DND-41 (cell line): ENCODE measurements at regions not wholly inside any gene's neighbourhood (a gene's known extent, or its start where the extent isn't known, plus 50 kb on each side); places are given as distances from the start of the nearest gene placed in this dataset.

Source experiments
- ATAC-seq: fragments of 200-7000 bp; cut with Tn5 transposase; 3 replicates; pipeline ENCODE4 v1.9.1; 2021; ENCODE audit warnings: low read depth; ENCODE audit not compliant: insufficient read depth
- DNase-seq: peaks from one replicate; pipeline ENCODE4 v3.0.0-alpha.2; 2020
- H2AFZ ChIP-seq: 2 replicates; pipeline ENCODE4 v1.6.0; 2012; ENCODE audit warnings: low read depth, low read length
- H3K27ac ChIP-seq: 2 replicates; pipeline ENCODE4 v1.5.1; 2012; ENCODE audit warnings: low read length, inconsistent platforms
- H3K27me3 ChIP-seq: fragments of 200-600 bp; sonication (generic); 2 replicates; pipeline ENCODE4 v1.6.0; 2012; ENCODE audit warnings: low read length, mild to moderate bottlenecking, inconsistent platforms; ENCODE audit not compliant: insufficient read depth, poor library complexity
- H3K36me3 ChIP-seq: 2 replicates; pipeline ENCODE4 v1.5.1; 2012; ENCODE audit warnings: low read length, inconsistent platforms; ENCODE audit not compliant: insufficient read depth
- H3K4me1 ChIP-seq: 2 replicates; pipeline ENCODE4 v1.5.1; 2012; ENCODE audit warnings: mild to moderate bottlenecking, low read length; ENCODE audit not compliant: insufficient read depth
- H3K4me2 ChIP-seq: 2 replicates; pipeline ENCODE4 v1.6.0; 2012; ENCODE audit warnings: mild to moderate bottlenecking, moderate library complexity, low read length, inconsistent platforms; ENCODE audit not compliant: insufficient read depth
- H3K4me3 ChIP-seq, 2 experiments: fragments of 200-600 bp in 1 of 2; shearing (Covaris generic) in 1 of 2; 2 replicates each; pipeline ENCODE4 v1.5.1; 2012 to 2016; ENCODE audit warnings: inconsistent platforms in 2 of 2, low read length in 2 of 2, mild to moderate bottlenecking in 2 of 2, low read depth in 1 of 2, moderate library complexity in 1 of 2
- H3K79me2 ChIP-seq: 2 replicates; pipeline ENCODE4 v1.6.0; 2012; ENCODE audit warnings: low read length, inconsistent platforms; ENCODE audit not compliant: insufficient read depth
- H3K9ac ChIP-seq: 2 replicates; pipeline ENCODE4 v1.6.0; 2012; ENCODE audit warnings: low read depth, mild to moderate bottlenecking, inconsistent platforms, low read length, moderate library complexity
- H3K9me3 ChIP-seq: 2 replicates; pipeline ENCODE4 v1.5.1; 2012; ENCODE audit warnings: low read length, moderate library complexity, mild to moderate bottlenecking, inconsistent platforms; ENCODE audit not compliant: insufficient read depth, severe bottlenecking
- H4K20me1 ChIP-seq: 2 replicates; pipeline ENCODE4 v1.6.0; 2012; ENCODE audit warnings: low read length; ENCODE audit not compliant: insufficient read depth
- CTCF ChIP-seq: IDR thresholded peaks from 2 replicates; pipeline ENCODE4 v1.5.1; 2012; ENCODE audit warnings: borderline replicate concordance, low read length, moderate library complexity, mild to moderate bottlenecking; ENCODE audit not compliant: poor library complexity, severe bottlenecking; ENCODE audit errors: extremely low read depth
- EZH2 ChIP-seq: IDR thresholded peaks from 3 replicates; pipeline ENCODE4 v1.6.1; 2012; ENCODE audit warnings: borderline replicate concordance, low read depth, mild to moderate bottlenecking, moderate library complexity, low read length, inconsistent platforms; ENCODE audit not compliant: severe bottlenecking

DNA sequence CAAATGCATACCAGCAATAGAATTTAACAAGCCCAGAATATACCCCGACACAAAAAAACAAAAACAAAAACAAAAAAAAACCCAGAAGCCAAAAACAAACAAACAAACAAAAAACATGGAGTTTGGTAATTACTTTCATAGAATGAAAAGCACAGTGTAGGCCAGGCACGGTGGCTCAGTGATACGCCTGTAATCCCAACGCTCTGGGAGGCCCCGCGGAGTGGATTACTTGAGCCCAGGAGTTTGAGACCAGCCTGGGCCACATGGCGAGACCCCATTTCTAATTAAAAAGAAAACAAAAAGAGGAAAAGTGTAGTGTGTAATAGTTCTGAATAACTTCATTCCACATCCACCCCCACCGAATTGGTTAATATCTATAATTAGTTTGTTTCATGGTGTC, 1265.7 kb downstream of the NCAM2 start:
- no peak for TF ChIP-seq EZH2
- TF ChIP-seq CTCF = no peak
- ATAC-seq = no peak

GRCh38 chr21:22277341-22277740, 1279.1 kb downstream of the NCAM2 start:
- no peaks in the 10 kb centered on the region for H3K36me3 ChIP-seq
- no peak overlapping the region for H3K27ac ChIP-seq
- H3K79me2 ChIP-seq = no peaks in the 10 kb centered on the region
- TF ChIP-seq CTCF (no peak), EZH2 (no peak)
- H3K4me2 ChIP-seq = no peak overlapping the region
- no peak for ATAC-seq
- no peak overlapping the region for H3K9ac ChIP-seq
- 0 out of 2 replicates have a peak, but pooled peaks cover 8% of the 10 kb centered on the region for H3K4me1 ChIP-seq
- DNase-seq = no peak
- H3K9me3 ChIP-seq = no peaks in the 10 kb centered on the region
- no peaks in the 10 kb centered on the region for H3K27me3 ChIP-seq
- no peak overlapping the region for H2AFZ ChIP-seq
- H4K20me1 ChIP-seq = no peaks in the 10 kb centered on the region
- no peak overlapping the region for H3K4me3 ChIP-seq

More for the DNA sequence above, 1265.7 kb downstream of the NCAM2 start:
- Histone ChIP-seq H3K4me2 (no peak overlapping the region), H3K4me1 (peaks cover 20% of the 10 kb centered on the region), H4K20me1 (no peaks in the 10 kb centered on the region), H3K27ac (no peak overlapping the region), H3K9ac (no peak overlapping the region), H3K79me2 (no peaks in the 10 kb centered on the region), H3K9me3 (peaks cover 3% of the 10 kb centered on the region), H2AFZ (no peak overlapping the region), H3K36me3 (no peaks in the 10 kb centered on the region), H3K4me3 (no peak overlapping the region), H3K27me3 (no peaks in the 10 kb centered on the region)
- no peak for DNase-seq

GRCh38 chr21:22278366-22278765, 1280.2 kb downstream of the NCAM2 start:
- Histone ChIP-seq H3K9ac (no peak overlapping the region), H3K79me2 (no peaks in the 10 kb centered on the region), H3K4me1 (0 out of 2 replicates have a peak, but pooled peaks cover 5% of the 10 kb centered on the region), H3K9me3 (no peaks in the 10 kb centered on the region), H3K27me3 (no peaks in the 10 kb centered on the region), H3K4me2 (no peak overlapping the region), H2AFZ (no peak overlapping the region), H4K20me1 (no peaks in the 10 kb centered on the region), H3K27ac (no peak overlapping the region), H3K4me3 (no peak overlapping the region), H3K36me3 (no peaks in the 10 kb centered on the region)
- DNase-seq (no peak), ATAC-seq (no peak)
- TF ChIP-seq EZH2 (no peak), CTCF (no peak)

DNA sequence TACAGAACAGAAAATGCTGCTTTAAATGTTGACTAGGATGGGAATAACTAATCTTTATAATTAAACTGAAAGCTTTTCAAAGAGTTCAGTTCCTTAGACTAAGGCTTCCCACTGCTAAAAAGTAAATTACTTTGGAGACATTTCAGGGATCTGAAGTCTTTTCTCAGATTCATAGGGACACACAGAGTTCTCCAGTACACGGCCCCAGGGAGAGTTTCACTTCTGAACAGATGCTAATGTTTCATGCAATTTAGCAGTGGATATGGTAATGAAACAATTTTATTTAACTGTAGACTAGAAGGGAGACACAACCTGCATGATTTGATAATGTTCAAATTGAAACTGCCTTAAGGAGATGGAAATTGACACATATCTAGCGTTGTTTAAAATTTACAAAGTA, 1282.6 kb downstream of the NCAM2 start:
- Histone ChIP-seq H3K9ac (no peak overlapping the region), H2AFZ (peak overlapping the region; percentile 55), H3K79me2 (no peaks in the 10 kb centered on the region), H3K27me3 (no peaks in the 10 kb centered on the region), H4K20me1 (no peaks in the 10 kb centered on the region), H3K4me2 (no peak overlapping the region), H3K4me3 (no peak overlapping the region), H3K9me3 (no peaks in the 10 kb centered on the region), H3K4me1 (no peaks in the 10 kb centered on the region), H3K27ac (no peak overlapping the region), H3K36me3 (no peaks in the 10 kb centered on the region)
- DNase-seq = no peak
- TF ChIP-seq CTCF = no peak
- no peak for TF ChIP-seq EZH2
- ATAC-seq = no peak
